WTC11 (cell line): ENCODE measurements at regions not wholly inside any gene's neighbourhood (a gene's known extent, or its start where the extent isn't known, plus 50 kb on each side); places are given as distances from the start of the nearest gene placed in this dataset.

ENCODE experiments used
- ATAC-seq: fragments of 200-7000 bp; cut with Tn5 transposase; 2 replicates; pipeline ENCODE4 v1.10.0; 2021; ENCODE audit warnings: mild to moderate bottlenecking, moderate library complexity
- CTCF ChIA-PET: fragments of 300-600 bp; sonication (Branson Sonifier 250); formaldehyde crosslinking; loops from one replicate; lab custom pipeline; 2021; ENCODE audit warnings: antibody characterized with exemption; lab: Charles Lee
- POLR2A ChIA-PET: fragments of 350-600 bp; sonication (Branson Sonifier 250); formaldehyde crosslinking; loops from one replicate; lab custom pipeline; 2021; ENCODE audit warnings: antibody characterized with exemption; lab: Charles Lee
- DNase-seq: peaks from one replicate; pipeline ENCODE4 v3.0.0; 2021; ENCODE audit warnings: low spot score
- H3K27ac Mint-ChIP-seq: 2 replicates; pipeline ENCODE4 v1.8.0; 2021; ENCODE audit warnings: mixed read lengths
- H3K27me3 Mint-ChIP-seq: 2 replicates; pipeline ENCODE4 v1.8.0; 2021; ENCODE audit warnings: low read depth, mild to moderate bottlenecking, moderate library complexity, mixed read lengths
- H3K36me3 Mint-ChIP-seq: 2 replicates; pipeline ENCODE4 v1.8.0; 2021; ENCODE audit warnings: mixed read lengths
- H3K4me1 Mint-ChIP-seq: 2 replicates; pipeline ENCODE4 v1.8.0; 2022; ENCODE audit warnings: mixed read lengths
- H3K4me3 Mint-ChIP-seq: 2 replicates; pipeline ENCODE4 v1.8.0; 2021; ENCODE audit warnings: mild to moderate bottlenecking, moderate library complexity, mixed read lengths
- H3K9me3 Mint-ChIP-seq: 2 replicates; pipeline ENCODE4 v1.8.0; 2021; ENCODE audit warnings: mixed read lengths
- CREB1 ChIP-seq: sonication (generic); formaldehyde crosslinking; IDR thresholded peaks from 2 replicates; pipeline ENCODE4 v1.8.0; 2023; ENCODE audit warnings: mild to moderate bottlenecking, missing genetic modification reagents
- FOXK1 ChIP-seq: sonication (generic); formaldehyde crosslinking; IDR thresholded peaks from 2 replicates; pipeline ENCODE4 v1.8.0; 2022; ENCODE audit warnings: mild to moderate bottlenecking, moderate library complexity, missing genetic modification reagents
- FOXP1 ChIP-seq: sonication (generic); formaldehyde crosslinking; IDR thresholded peaks from 2 replicates; pipeline ENCODE4 v1.8.0; 2022; ENCODE audit warnings: missing genetic modification reagents, mild to moderate bottlenecking, moderate library complexity, borderline replicate concordance
- GTF2I ChIP-seq: fragments of 250-450 bp; sonication (Bioruptor Pico); conservative IDR thresholded peaks from 2 replicates; pipeline ENCODE4 v1.4.0; 2021; ENCODE audit warnings: mild to moderate bottlenecking
- HMGXB4 ChIP-seq: sonication (generic); formaldehyde crosslinking; IDR thresholded peaks from 2 replicates; pipeline ENCODE4 v1.8.1; 2023; ENCODE audit warnings: mild to moderate bottlenecking, moderate library complexity, missing genetic modification reagents
- JUN ChIP-seq: sonication (generic); formaldehyde crosslinking; IDR thresholded peaks from 2 replicates; pipeline ENCODE4 v1.8.0; 2023; ENCODE audit warnings: mild to moderate bottlenecking, missing genetic modification reagents
- MAX ChIP-seq: sonication (generic); formaldehyde crosslinking; IDR thresholded peaks from 2 replicates; pipeline ENCODE4 v1.8.0; 2022; ENCODE audit warnings: mild to moderate bottlenecking, missing genetic modification reagents
- NR3C1 ChIP-seq: sonication (generic); formaldehyde crosslinking; conservative IDR thresholded peaks from 2 replicates; pipeline ENCODE4 v1.8.1; 2023; ENCODE audit warnings: low read depth, mild to moderate bottlenecking, missing genetic modification reagents
- RORB ChIP-seq: fragments of 250-450 bp; sonication (Bioruptor Pico); IDR thresholded peaks from 2 replicates; pipeline ENCODE4 v1.9.0; 2021; ENCODE audit warnings: mild to moderate bottlenecking
- SOX15 ChIP-seq: fragments of 250-450 bp; sonication (Bioruptor Pico); IDR thresholded peaks from 2 replicates; pipeline ENCODE4 v1.9.0; 2021; ENCODE audit warnings: mild to moderate bottlenecking
- SP1 ChIP-seq: sonication (generic); formaldehyde crosslinking; conservative IDR thresholded peaks from 2 replicates; pipeline ENCODE4 v1.8.1; 2022; ENCODE audit warnings: missing genetic modification reagents
- TCF7 ChIP-seq: sonication (generic); formaldehyde crosslinking; IDR thresholded peaks from 2 replicates; pipeline ENCODE4 v1.8.0; 2022; ENCODE audit warnings: mild to moderate bottlenecking, low read depth, missing genetic modification reagents, moderate library complexity
- USF1 ChIP-seq: sonication (generic); formaldehyde crosslinking; IDR thresholded peaks from 2 replicates; pipeline ENCODE4 v1.8.0; 2022; ENCODE audit warnings: mild to moderate bottlenecking, missing genetic modification reagents
- ZBTB43 ChIP-seq: sonication (generic); formaldehyde crosslinking; IDR thresholded peaks from 2 replicates; pipeline ENCODE4 v1.8.1; 2023; ENCODE audit warnings: mild to moderate bottlenecking, missing genetic modification reagents
- ZNF263 ChIP-seq: sonication (generic); formaldehyde crosslinking; IDR thresholded peaks from 2 replicates; pipeline ENCODE4 v1.8.1; 2022; ENCODE audit warnings: low read depth, mild to moderate bottlenecking, moderate library complexity, missing genetic modification reagents
- ZNF416 ChIP-seq: fragments of 250-450 bp; sonication (Bioruptor Pico); IDR thresholded peaks from 2 replicates; pipeline ENCODE4 v1.9.0; 2021; ENCODE audit warnings: mild to moderate bottlenecking, inconsistent platforms
- ZNF512 ChIP-seq: sonication (generic); formaldehyde crosslinking; IDR thresholded peaks from 2 replicates; pipeline ENCODE4 v1.8.1; 2022; ENCODE audit warnings: missing genetic modification reagents, borderline replicate concordance
- ZNF671 ChIP-seq: fragments of 250-450 bp; sonication (Bioruptor Pico); IDR thresholded peaks from 2 replicates; pipeline ENCODE4 v1.8.0; 2021; ENCODE audit warnings: mild to moderate bottlenecking
- TF ChIP-seq, protein P1 (sequence below): fragments of 250-450 bp; sonication (Bioruptor Pico); IDR thresholded peaks from 2 replicates; pipeline ENCODE4 v1.9.0; 2021; ENCODE audit warnings: mild to moderate bottlenecking, borderline replicate concordance
- TF ChIP-seq, protein P2 (sequence below): sonication (generic); formaldehyde crosslinking; IDR thresholded peaks from 2 replicates; pipeline ENCODE4 v1.8.1; 2022; ENCODE audit warnings: mild to moderate bottlenecking, missing genetic modification reagents, moderate library complexity, borderline replicate concordance
- TF ChIP-seq, protein P3 (sequence below): fragments of 250-450 bp; sonication (Bioruptor Pico); IDR thresholded peaks from 2 replicates; pipeline ENCODE4 v1.9.0; 2021; ENCODE audit warnings: moderate library complexity, mild to moderate bottlenecking, inconsistent platforms, borderline replicate concordance

DNA sequence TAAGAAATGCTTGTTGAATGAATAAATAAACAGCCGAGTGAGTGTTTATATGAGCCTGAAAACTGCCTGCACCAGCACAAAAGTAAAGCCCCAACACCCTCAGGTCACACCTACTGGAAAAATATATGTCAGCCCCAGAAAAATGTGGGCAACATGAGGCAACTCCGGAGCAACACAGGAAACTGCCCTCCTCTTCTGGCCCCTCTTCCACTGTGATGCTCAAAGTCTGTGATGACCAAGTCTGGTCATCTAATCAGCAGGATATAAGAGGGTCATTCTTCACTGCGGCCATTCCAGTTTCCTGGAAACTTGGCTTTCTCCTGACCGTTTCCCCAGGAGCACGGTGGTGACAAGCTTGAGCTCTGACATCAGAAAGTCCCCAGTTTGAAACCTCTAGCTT, 159.6 kb upstream of the PZP start (continued):
- TF ChIP-seq, protein P1, sequence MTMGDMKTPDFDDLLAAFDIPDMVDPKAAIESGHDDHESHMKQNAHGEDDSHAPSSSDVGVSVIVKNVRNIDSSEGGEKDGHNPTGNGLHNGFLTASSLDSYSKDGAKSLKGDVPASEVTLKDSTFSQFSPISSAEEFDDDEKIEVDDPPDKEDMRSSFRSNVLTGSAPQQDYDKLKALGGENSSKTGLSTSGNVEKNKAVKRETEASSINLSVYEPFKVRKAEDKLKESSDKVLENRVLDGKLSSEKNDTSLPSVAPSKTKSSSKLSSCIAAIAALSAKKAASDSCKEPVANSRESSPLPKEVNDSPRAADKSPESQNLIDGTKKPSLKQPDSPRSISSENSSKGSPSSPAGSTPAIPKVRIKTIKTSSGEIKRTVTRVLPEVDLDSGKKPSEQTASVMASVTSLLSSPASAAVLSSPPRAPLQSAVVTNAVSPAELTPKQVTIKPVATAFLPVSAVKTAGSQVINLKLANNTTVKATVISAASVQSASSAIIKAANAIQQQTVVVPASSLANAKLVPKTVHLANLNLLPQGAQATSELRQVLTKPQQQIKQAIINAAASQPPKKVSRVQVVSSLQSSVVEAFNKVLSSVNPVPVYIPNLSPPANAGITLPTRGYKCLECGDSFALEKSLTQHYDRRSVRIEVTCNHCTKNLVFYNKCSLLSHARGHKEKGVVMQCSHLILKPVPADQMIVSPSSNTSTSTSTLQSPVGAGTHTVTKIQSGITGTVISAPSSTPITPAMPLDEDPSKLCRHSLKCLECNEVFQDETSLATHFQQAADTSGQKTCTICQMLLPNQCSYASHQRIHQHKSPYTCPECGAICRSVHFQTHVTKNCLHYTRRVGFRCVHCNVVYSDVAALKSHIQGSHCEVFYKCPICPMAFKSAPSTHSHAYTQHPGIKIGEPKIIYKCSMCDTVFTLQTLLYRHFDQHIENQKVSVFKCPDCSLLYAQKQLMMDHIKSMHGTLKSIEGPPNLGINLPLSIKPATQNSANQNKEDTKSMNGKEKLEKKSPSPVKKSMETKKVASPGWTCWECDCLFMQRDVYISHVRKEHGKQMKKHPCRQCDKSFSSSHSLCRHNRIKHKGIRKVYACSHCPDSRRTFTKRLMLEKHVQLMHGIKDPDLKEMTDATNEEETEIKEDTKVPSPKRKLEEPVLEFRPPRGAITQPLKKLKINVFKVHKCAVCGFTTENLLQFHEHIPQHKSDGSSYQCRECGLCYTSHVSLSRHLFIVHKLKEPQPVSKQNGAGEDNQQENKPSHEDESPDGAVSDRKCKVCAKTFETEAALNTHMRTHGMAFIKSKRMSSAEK (CRISPR knock-in tag), result no peak
- TF ChIP-seq, protein P2, sequence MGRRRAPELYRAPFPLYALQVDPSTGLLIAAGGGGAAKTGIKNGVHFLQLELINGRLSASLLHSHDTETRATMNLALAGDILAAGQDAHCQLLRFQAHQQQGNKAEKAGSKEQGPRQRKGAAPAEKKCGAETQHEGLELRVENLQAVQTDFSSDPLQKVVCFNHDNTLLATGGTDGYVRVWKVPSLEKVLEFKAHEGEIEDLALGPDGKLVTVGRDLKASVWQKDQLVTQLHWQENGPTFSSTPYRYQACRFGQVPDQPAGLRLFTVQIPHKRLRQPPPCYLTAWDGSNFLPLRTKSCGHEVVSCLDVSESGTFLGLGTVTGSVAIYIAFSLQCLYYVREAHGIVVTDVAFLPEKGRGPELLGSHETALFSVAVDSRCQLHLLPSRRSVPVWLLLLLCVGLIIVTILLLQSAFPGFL, result no peak
- no peak for TF ChIP-seq FOXK1 (CRISPR knock-in tag)

DNA sequence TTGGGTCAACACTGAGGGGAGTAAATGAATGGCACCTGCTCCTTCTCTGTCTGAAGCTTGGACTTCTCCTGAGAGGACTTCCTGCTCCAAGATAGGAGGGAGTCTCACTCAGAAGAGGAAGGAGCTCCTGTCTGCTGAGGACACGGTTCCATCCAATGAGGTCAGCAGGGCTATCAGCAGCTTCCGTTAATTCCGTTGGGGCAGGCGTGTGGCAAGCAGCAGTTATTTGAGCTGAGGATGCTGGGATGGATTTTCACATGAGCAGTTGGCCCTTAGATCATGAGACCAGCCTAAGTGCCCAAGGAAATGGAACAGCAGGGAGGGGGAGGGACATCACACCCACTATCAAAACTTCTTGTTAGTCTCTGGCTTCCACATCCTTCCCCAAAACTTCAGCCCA, 159.0 kb upstream of the PZP start:
- H3K4me3 Mint-ChIP-seq, result no peak overlapping the region
- POLR2A ChIA-PET, result interaction anchor here (0.5 kb wide), 1 partner anchor 375 kb away, joined by 3 read pairs; no protein-coding TSS in a partner anchor
- no peak overlapping the region for H3K27ac Mint-ChIP-seq
- H3K9me3 Mint-ChIP-seq, result no peaks in the 10 kb centered on the region
- H3K27me3 Mint-ChIP-seq, result no peaks in the 10 kb centered on the region
- CTCF ChIA-PET, result interaction anchor here (1.5 to 3.5 kb wide), 3 partner anchors 11 to 102 kb away, joined by 4 to 23 read pairs (median 15); no protein-coding TSS in a partner anchor
- ATAC-seq, result no peak
- DNase-seq, result no peak
- peaks cover 45% of the 10 kb centered on the region for H3K4me1 Mint-ChIP-seq
- no peaks in the 10 kb centered on the region for H3K36me3 Mint-ChIP-seq
- TF ChIP-seq GTF2I (no peak), ZNF263 (no peak), FOXP1 (CRISPR knock-in tag) (no peak), HMGXB4 (CRISPR knock-in tag) (no peak), CREB1 (CRISPR knock-in tag) (no peak), NR3C1 (CRISPR knock-in tag) (no peak), FOXK1 (CRISPR knock-in tag) (no peak), ZNF671 (CRISPR knock-in tag) (no peak), USF1 (CRISPR knock-in tag) (no peak), MAX (CRISPR knock-in tag) (no peak), TCF7 (no peak), ZNF416 (CRISPR knock-in tag) (no peak), JUN (no peak), ZNF512 (no peak), RORB (CRISPR knock-in tag) (no peak), ZBTB43 (no peak), SOX15 (no peak), SP1 (CRISPR knock-in tag) (no peak)
- TF ChIP-seq, protein P2, result no peak
- TF ChIP-seq, protein P3, sequence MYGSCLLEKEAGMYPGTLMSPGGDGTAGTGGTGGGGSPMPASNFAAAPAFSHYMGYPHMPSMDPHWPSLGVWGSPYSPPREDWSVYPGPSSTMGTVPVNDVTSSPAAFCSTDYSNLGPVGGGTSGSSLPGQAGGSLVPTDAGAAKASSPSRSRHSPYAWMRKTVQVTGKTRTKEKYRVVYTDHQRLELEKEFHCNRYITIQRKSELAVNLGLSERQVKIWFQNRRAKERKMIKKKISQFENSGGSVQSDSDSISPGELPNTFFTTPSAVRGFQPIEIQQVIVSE (CRISPR knock-in tag), result no peak
